ACC112 (cell line): ENCODE measurements at regions not wholly inside any gene's neighbourhood (a gene's known extent, or its start where the extent isn't known, plus 50 kb on each side); places are given as distances from the start of the nearest gene placed in this dataset.
"Not testable (repeated sequence)": the region's sequence is repeated elsewhere in the genome, so short reads cannot be mapped to it uniquely, and the experiment has no call there.

ENCODE experiments used
- H2AFZ ChIP-seq: fragments of 200-600 bp; sonication (generic); one replicate; pipeline ENCODE4 v1.6.0; 2017; ENCODE audit warnings: antibody characterized with exemption, low read length; ENCODE audit not compliant: unreplicated experiment
- H3K27ac ChIP-seq: fragments of 200-600 bp; sonication (generic); 2 replicates; pipeline ENCODE4 v1.5.1; 2014; ENCODE audit warnings: low read depth, mild to moderate bottlenecking, antibody characterized with exemption, low read length, moderate library complexity
- H3K27me3 ChIP-seq: fragments of 200-600 bp; sonication (generic); 2 replicates; pipeline ENCODE4 v1.6.1; 2014; ENCODE audit warnings: mild to moderate bottlenecking, antibody characterized with exemption, low read length, moderate library complexity, mixed read lengths; ENCODE audit not compliant: insufficient read depth
- H3K36me3 ChIP-seq: fragments of 200-600 bp; sonication (generic); 2 replicates; pipeline ENCODE4 v1.6.1; 2016; ENCODE audit warnings: mild to moderate bottlenecking, antibody characterized with exemption, low read length, moderate library complexity, mixed read lengths; ENCODE audit not compliant: insufficient read depth
- H3K4me1 ChIP-seq: fragments of 200-600 bp; sonication (generic); one replicate; pipeline ENCODE4 v1.6.1; 2016; ENCODE audit warnings: low read length, mixed read lengths; ENCODE audit not compliant: insufficient read depth, unreplicated experiment, control insufficient read depth
- H3K4me3 ChIP-seq: fragments of 200-600 bp; sonication (generic); 2 replicates; pipeline ENCODE4 v1.5.1; 2014; ENCODE audit warnings: mild to moderate bottlenecking, low read depth, low read length
- H3K79me2 ChIP-seq: fragments of 200-600 bp; sonication (generic); one replicate; pipeline ENCODE4 v1.6.0; 2016; ENCODE audit warnings: low read length; ENCODE audit not compliant: control insufficient read depth, unreplicated experiment, insufficient read depth

DNA sequence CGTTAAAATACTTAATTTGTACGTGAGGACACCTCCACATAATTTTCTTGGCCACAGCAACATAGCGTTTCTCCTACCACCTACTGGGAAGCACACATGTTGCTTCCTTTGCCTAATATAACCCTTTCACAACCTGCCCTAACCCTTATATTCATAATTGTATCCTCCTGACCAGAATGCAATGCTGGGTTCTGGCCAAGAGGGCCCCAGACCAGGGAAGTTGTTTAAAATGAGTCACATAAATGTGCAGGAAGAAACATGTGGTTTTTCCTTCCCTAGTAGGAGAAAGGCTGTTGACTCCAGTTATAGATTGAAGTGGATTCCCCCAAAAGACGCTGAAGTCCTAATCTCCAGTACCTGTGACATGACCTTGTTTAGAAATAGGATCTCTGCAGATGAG lies 187.3 kb downstream of the NUFIP1 start:
- Histone ChIP-seq H3K4me3 (no peak overlapping the region), H3K27me3 (no peaks in the 10 kb centered on the region), H3K36me3 (no peaks in the 10 kb centered on the region), H3K79me2 (no peaks in the 10 kb centered on the region), H2AFZ (no peak overlapping the region), H3K27ac (no peak overlapping the region), H3K4me1 (peaks cover 18% of the 10 kb centered on the region)

GRCh38 chr13:44800626-44801025 lies 188.6 kb downstream of the NUFIP1 start:
- H3K36me3 ChIP-seq = no peaks in the 10 kb centered on the region
- H3K4me1 ChIP-seq = peaks cover 18% of the 10 kb centered on the region
- no peak overlapping the region for H3K4me3 ChIP-seq
- H3K27me3 ChIP-seq = no peaks in the 10 kb centered on the region
- no peaks in the 10 kb centered on the region for H3K79me2 ChIP-seq
- no peak overlapping the region for H2AFZ ChIP-seq
- no peak overlapping the region for H3K27ac ChIP-seq

- H3K79me2 ChIP-seq = no peaks in the 10 kb centered on the region
- H3K27ac ChIP-seq = no peak overlapping the region
- no peaks in the 10 kb centered on the region for H3K27me3 ChIP-seq
- peaks cover 13% of the 10 kb centered on the region for H3K4me1 ChIP-seq
- no peaks in the 10 kb centered on the region for H3K36me3 ChIP-seq
- no peak overlapping the region for H2AFZ ChIP-seq
- no peak overlapping the region for H3K4me3 ChIP-seq
Observed at GRCh38 chr13:44797685-44798084, 191.6 kb downstream of the NUFIP1 start.

DNA sequence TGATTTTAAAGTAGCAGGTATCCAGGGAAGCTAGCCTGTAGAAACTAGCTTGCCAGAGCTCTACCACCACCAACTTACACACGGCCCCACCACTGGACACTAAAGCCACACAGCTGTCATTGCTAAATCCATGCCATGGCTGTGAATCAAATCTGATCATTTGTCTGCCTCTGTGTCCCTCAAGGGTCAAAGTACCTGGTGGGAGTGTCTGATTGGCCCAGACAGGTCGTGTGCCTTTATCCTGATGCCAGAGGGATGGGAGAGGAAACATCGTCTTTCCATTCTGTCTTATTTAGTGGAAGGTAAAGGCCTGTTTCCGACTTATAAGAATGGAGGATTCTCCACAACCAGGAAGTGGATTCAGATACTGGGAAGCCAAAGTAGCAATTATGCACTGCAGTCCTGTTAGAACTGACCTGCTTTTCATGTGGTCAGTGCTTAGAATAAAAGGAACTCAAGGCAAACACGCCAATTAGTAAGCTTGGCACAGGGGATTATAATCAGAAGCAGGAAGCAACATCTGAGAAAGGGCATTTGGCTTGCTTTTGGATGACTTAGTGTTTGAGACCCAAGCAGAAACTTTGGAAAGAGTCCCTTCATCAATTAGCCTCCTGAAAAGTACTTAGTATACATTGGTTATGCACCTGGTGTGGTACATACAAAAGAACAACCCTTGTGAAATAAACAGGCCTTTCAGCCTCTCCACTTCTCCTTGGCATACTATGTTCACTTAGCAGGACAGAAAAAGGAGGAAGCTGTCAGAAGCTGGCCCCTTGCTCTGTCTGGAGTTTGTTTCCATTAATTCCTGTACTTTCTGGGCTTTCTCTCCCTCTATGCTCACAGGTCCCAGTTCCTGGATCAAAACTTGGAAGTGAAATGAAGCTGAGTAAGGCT lies 192.4 kb downstream of the NUFIP1 start:
- no peak overlapping the region for H3K27ac ChIP-seq
- H3K4me1 ChIP-seq = peaks cover 4% of the 10 kb centered on the region
- H2AFZ ChIP-seq = no peak overlapping the region
- no peaks in the 10 kb centered on the region for H3K79me2 ChIP-seq
- no peaks in the 10 kb centered on the region for H3K36me3 ChIP-seq
- no peaks in the 10 kb centered on the region for H3K27me3 ChIP-seq
- no peak overlapping the region for H3K4me3 ChIP-seq

DNA sequence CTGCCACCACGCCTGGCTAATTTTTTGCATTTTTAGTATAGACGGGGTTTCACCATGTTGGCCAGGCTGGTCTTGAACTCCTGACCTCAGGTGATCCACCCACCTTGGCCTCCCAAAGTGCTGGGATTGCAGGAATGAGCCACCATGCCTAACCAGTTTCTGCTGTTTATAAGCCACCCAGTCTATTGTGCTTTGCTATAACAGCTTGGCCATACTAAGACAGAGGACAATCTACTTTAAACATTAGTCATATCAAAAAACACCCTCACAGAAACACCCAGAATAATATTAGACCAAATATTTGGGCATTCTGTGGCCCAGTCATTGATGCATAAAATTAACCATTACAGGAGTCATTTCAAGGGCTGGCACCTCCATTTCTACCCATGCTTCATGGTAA lies 193.2 kb downstream of the NUFIP1 start:
- H3K4me3 ChIP-seq, H3K79me2 ChIP-seq, H3K27me3 ChIP-seq, H3K4me1 ChIP-seq, H2AFZ ChIP-seq, H3K36me3 ChIP-seq, H3K27ac ChIP-seq: not testable (repeated sequence)

GRCh38 chr13:44795176-44795575 lies 194.1 kb downstream of the NUFIP1 start:
- no peaks in the 10 kb centered on the region for H3K27me3 ChIP-seq
- no peaks in the 10 kb centered on the region for H3K79me2 ChIP-seq
- H3K36me3 ChIP-seq = no peaks in the 10 kb centered on the region
- H3K4me1 ChIP-seq = no peaks in the 10 kb centered on the region
- no peak overlapping the region for H3K27ac ChIP-seq
- no peak overlapping the region for H3K4me3 ChIP-seq
- H2AFZ ChIP-seq = no peak overlapping the region

GRCh38 chr13:44792096-44792495 lies 197.2 kb downstream of the NUFIP1 start:
- H2AFZ ChIP-seq = no peak overlapping the region
- H3K79me2 ChIP-seq = no peaks in the 10 kb centered on the region
- no peaks in the 10 kb centered on the region for H3K36me3 ChIP-seq
- no peak overlapping the region for H3K4me3 ChIP-seq
- no peaks in the 10 kb centered on the region for H3K4me1 ChIP-seq
- H3K27ac ChIP-seq = no peak overlapping the region
- no peaks in the 10 kb centered on the region for H3K27me3 ChIP-seq

DNA sequence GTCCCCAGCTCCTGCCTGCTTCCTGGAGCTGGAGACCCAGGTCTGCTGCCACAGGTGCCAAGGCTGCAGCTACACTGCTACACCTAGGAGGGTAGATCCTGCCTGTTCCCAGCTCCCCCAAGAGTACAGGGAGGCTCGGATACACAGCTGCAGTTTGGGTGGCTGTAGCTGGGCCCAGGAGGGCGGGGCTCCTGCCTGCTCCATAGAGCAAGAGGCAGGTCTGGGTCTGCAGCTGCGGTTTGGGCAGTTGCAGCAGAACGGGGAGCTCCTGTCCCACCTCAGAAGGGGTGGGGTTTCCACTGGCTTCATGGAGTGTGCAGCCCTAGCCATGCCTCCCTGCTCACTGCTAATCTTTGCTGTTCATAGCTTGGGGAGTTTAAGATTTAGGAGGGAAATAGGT lies 199.0 kb downstream of the NUFIP1 start:
- Histone ChIP-seq H3K4me1 (no peaks in the 10 kb centered on the region), H2AFZ (no peak overlapping the region), H3K36me3 (no peaks in the 10 kb centered on the region), H3K79me2 (no peaks in the 10 kb centered on the region), H3K27me3 (no peaks in the 10 kb centered on the region), H3K27ac (no peak overlapping the region), H3K4me3 (no peak overlapping the region)

DNA sequence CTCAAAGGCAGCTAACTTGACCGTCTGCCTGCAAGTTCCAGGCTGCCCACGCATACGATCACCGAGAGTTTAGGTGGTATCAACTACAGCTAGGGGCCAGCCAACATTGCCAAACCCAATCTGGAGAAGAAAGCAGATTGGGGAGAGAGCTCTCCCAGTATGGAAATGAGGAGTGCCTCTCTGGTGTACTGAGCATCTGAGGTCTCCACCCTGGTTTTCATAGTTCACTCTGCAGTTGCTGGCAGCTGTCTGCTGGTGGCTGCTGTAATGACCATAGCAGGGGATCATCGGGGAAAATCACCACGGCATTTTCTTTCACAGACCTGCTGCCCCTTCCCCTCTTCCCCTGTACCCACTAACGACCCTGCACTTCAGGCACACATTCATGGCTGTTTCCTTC lies 201.7 kb downstream of the NUFIP1 start:
- H3K4me1 ChIP-seq = no peaks in the 10 kb centered on the region
- no peaks in the 10 kb centered on the region for H3K36me3 ChIP-seq
- no peak overlapping the region for H2AFZ ChIP-seq
- no peak overlapping the region for H3K4me3 ChIP-seq
- no peak overlapping the region for H3K27ac ChIP-seq
- H3K79me2 ChIP-seq = no peaks in the 10 kb centered on the region
- H3K27me3 ChIP-seq = no peaks in the 10 kb centered on the region

DNA sequence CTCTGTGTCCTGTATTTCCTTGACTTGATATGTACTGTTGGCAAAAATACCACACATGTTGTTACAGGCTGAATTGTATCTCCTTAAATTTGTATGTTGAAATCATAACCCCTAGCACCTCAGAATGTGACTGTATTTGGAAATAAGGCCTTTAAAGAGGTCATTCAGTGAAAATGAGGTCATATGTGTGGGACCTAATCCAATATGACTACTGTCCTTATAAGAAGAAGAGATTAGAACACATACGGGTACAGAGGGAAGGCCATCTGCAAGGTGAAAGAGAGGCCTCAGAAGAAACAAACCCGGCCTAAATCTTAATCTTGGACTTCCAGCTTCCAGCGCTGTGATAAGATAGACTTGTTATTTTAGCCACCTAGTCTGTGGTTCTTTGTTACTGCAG lies 202.5 kb downstream of the NUFIP1 start:
- Histone ChIP-seq H3K4me3 (no peak overlapping the region), H2AFZ (no peak overlapping the region), H3K36me3 (no peaks in the 10 kb centered on the region)

DNA sequence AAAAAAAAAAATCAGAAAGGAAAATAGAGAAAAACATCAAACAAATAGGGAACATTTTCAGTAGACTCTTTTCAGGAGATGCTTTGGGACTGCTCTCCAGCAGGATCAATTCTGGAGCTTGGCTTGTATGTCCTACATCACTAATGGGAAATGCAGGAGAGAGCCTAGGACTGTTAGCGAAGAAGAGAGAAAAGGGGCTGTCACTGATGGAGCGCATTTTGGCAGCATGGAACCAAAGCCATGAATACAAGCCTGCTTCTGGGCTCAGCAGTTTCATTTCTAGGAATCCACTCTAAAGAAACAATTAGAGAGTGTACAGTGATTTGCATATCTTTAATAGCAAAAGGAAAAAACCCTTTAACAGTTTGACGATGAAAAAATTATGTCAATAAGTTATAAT lies 203.9 kb downstream of the NUFIP1 start:
- H3K27ac ChIP-seq = no peak overlapping the region
- no peak overlapping the region for H3K4me3 ChIP-seq
- no peaks in the 10 kb centered on the region for H3K4me1 ChIP-seq
- H3K27me3 ChIP-seq = no peaks in the 10 kb centered on the region
- no peaks in the 10 kb centered on the region for H3K36me3 ChIP-seq
- H3K79me2 ChIP-seq = no peaks in the 10 kb centered on the region
- H2AFZ ChIP-seq = no peak overlapping the region

More for the DNA sequence above, 202.5 kb downstream of the NUFIP1 start:
- Histone ChIP-seq H3K4me1 (no peaks in the 10 kb centered on the region), H3K27me3 (no peaks in the 10 kb centered on the region), H3K79me2 (no peaks in the 10 kb centered on the region), H3K27ac (no peak overlapping the region)
